Colon (tissue), 2 donors: ENCODE measurements at regions not wholly inside any gene's neighbourhood (a gene's known extent, or its start where the extent isn't known, plus 50 kb on each side); places are given as distances from the start of the nearest gene placed in this dataset.
"Not testable (repeated sequence)": the region's sequence is repeated elsewhere in the genome, so short reads cannot be mapped to it uniquely, and the experiment has no call there.

Source experiments
- FAIRE-seq: peaks from 2 replicates; lab custom pipeline; 2012; peaks lifted over from hg19 to GRCh38; lab: Jason Lieb, UNC
- donor health status: control.
- donor health status: control.

- FAIRE-seq = no peak
These were observed 197.7 kb downstream of the BCAS1 start for GRCh38 chr20:53872561-53873229.

- no peak for FAIRE-seq
These were observed 198.3 kb downstream of the BCAS1 start for GRCh38 chr20:53872081-53872541.

GRCh38 chr20:53871541-53871940 is 198.9 kb downstream of the BCAS1 start:
- FAIRE-seq = no peak

- no peak for FAIRE-seq
These were observed 199.7 kb downstream of the BCAS1 start for GRCh38 chr20:53870426-53871315.

GRCh38 chr20:53869466-53870258 is 200.7 kb downstream of the BCAS1 start:
- no peak for FAIRE-seq

- no peak for FAIRE-seq
These were observed 202.5 kb downstream of the BCAS1 start for GRCh38 chr20:53867741-53868351.

GRCh38 chr20:53866794-53867740 is 203.3 kb downstream of the BCAS1 start:
- no peak for FAIRE-seq

- no peak for FAIRE-seq
These were observed 204.2 kb downstream of the BCAS1 start for GRCh38 chr20:53865901-53866793.

- not testable (repeated sequence) for FAIRE-seq
These were observed 205.4 kb downstream of the BCAS1 start for GRCh38 chr20:53864765-53865683.

GRCh38 chr20:53863923-53864641 is 206.3 kb downstream of the BCAS1 start:
- FAIRE-seq = not testable (repeated sequence)

- not testable (repeated sequence) for FAIRE-seq
These were observed 206.9 kb downstream of the BCAS1 start for GRCh38 chr20:53863535-53863922.

- FAIRE-seq = not testable (repeated sequence)
These were observed 207.4 kb downstream of the BCAS1 start for GRCh38 chr20:53863039-53863438.

- FAIRE-seq = not testable (repeated sequence)
These were observed 207.9 kb downstream of the BCAS1 start for GRCh38 chr20:53862490-53862889.

- not testable (repeated sequence) for FAIRE-seq
These were observed 208.3 kb downstream of the BCAS1 start for GRCh38 chr20:53862136-53862397.

- FAIRE-seq = no peak
These were observed 210.7 kb downstream of the BCAS1 start for GRCh38 chr20:53859684-53860083.

GRCh38 chr20:53859009-53859408 is 211.4 kb downstream of the BCAS1 start:
- FAIRE-seq = not testable (repeated sequence)

GRCh38 chr20:53858516-53858915 is 211.9 kb downstream of the BCAS1 start:
- FAIRE-seq = not testable (repeated sequence)

- FAIRE-seq = no peak
These were observed 212.6 kb downstream of the BCAS1 start for GRCh38 chr20:53857723-53858236.
